SK-N-SH (cell line): ENCODE measurements at regions not wholly inside any gene's neighbourhood (a gene's known extent, or its start where the extent isn't known, plus 50 kb on each side); places are given as distances from the start of the nearest gene placed in this dataset.

ENCODE experiments used
- CTCF ChIA-PET: fragments of 300-600, 350-600 bp; formaldehyde crosslinking; extraction: SDS; loops from one replicate; lab custom pipeline; 2021; lab: Yijun Ruan, JAX
- POLR2A ChIA-PET: fragments of 350-600 bp; sonication (Branson Sonifier 250); formaldehyde crosslinking; extraction: SDS; loops from one replicate; lab custom pipeline; 2020; ENCODE audit warnings: antibody characterized with exemption, inconsistent platforms; lab: Yijun Ruan, JAX
- DNase-seq: peaks from one replicate; pipeline ENCODE4 v3.0.0; 2012
- H2AFZ ChIP-seq: fragments of 200-600 bp; sonication (generic); 2 replicates; pipeline ENCODE4 v1.8.1; 2016; ENCODE audit warnings: antibody characterized with exemption, mild to moderate bottlenecking, low read depth
- H3F3A ChIP-seq: fragments of 200-600 bp; sonication (generic); replicated peaks from 2 replicates; pipeline ENCODE3; 2016; ENCODE audit warnings: antibody characterized with exemption, mild to moderate bottlenecking; ENCODE audit not compliant: insufficient read depth
- H3K27ac ChIP-seq, 2 experiments: fragments of 200-500 bp in 1 of 2; fragments of 200-600 bp in 1 of 2; sonication (Bioruptor generic) in 1 of 2; sonication (generic), shearing (Covaris generic) in 1 of 2; 2 replicates each; pipeline versions ENCODE4 v1.5.1 to v1.6.1; 2014 to 2016; ENCODE audit warnings: low read depth in 2 of 2, inconsistent platforms in 1 of 2, low read length in 1 of 2, mild to moderate bottlenecking in 1 of 2, mixed read lengths in 1 of 2
- H3K27me3 ChIP-seq: fragments of 200-600 bp; sonication (generic), shearing (Covaris generic); 2 replicates; pipeline ENCODE4 v1.6.1; 2016; ENCODE audit warnings: mixed run types; ENCODE audit not compliant: insufficient read depth
- H3K36me3 ChIP-seq, 2 experiments: fragments of 200-500 bp in 1 of 2; fragments of 200-600 bp in 1 of 2; sonication (Bioruptor generic) in 1 of 2; sonication (generic) in 1 of 2; replicated peaks in 1 of 2; 2 replicates each; pipeline versions ENCODE3 to v1.5.1; 2014 to 2016; ENCODE audit warnings: low read length in 1 of 2, mild to moderate bottlenecking in 1 of 2; ENCODE audit not compliant: insufficient read depth in 2 of 2, control insufficient read depth in 1 of 2
- H3K4me1 ChIP-seq, 2 experiments: fragments of 200-500 bp in 1 of 2; fragments of 200-600 bp in 1 of 2; sonication (Bioruptor generic) in 1 of 2; sonication (generic), shearing (Covaris generic) in 1 of 2; 2 replicates each; pipeline versions ENCODE4 v1.5.1 to v1.6.1; 2014 to 2016; ENCODE audit warnings: low read depth in 1 of 2, low read length in 1 of 2, mixed run types in 1 of 2; ENCODE audit not compliant: insufficient read depth in 2 of 2, control insufficient read depth in 1 of 2
- H3K4me2 ChIP-seq: fragments of 200-600 bp; sonication (generic), shearing (Covaris generic); 2 replicates; pipeline ENCODE4 v1.6.1; 2017; ENCODE audit warnings: mixed run types
- H3K4me3 ChIP-seq, 2 experiments: fragments of 200-500 bp in 1 of 2; fragments of 200-600 bp in 1 of 2; sonication (Bioruptor generic) in 1 of 2; sonication (generic), shearing (Covaris generic) in 1 of 2; 2 replicates each; pipeline versions ENCODE4 v1.5.1 to v1.8.1; 2014 to 2016; ENCODE audit warnings: low read depth in 2 of 2, inconsistent platforms in 1 of 2, low read length in 1 of 2, mild to moderate bottlenecking in 1 of 2, mixed read lengths in 1 of 2, moderate library complexity in 1 of 2
- H3K79me2 ChIP-seq: fragments of 200-600 bp; sonication (generic); 2 replicates; pipeline ENCODE4 v1.8.1; 2017; ENCODE audit warnings: mild to moderate bottlenecking; ENCODE audit not compliant: insufficient read depth
- H3K9ac ChIP-seq: fragments of 200-600 bp; sonication (generic); 2 replicates; pipeline ENCODE4 v1.6.1; 2017; ENCODE audit warnings: mixed run types
- H3K9me2 ChIP-seq: fragments of 200-600 bp; sonication (generic); 2 replicates; pipeline ENCODE4 v1.6.1; 2017; ENCODE audit warnings: mixed run types
- H3K9me3 ChIP-seq: fragments of 200-600 bp; sonication (generic); 2 replicates; pipeline ENCODE4 v1.6.1; 2017; ENCODE audit warnings: mixed run types, mild to moderate bottlenecking, moderate library complexity
- H4K20me1 ChIP-seq: fragments of 200-600 bp; sonication (generic); 2 replicates; pipeline ENCODE4 v1.6.1; 2017; ENCODE audit warnings: mild to moderate bottlenecking, mixed run types; ENCODE audit not compliant: insufficient read depth
- ELF1 ChIP-seq: IDR thresholded peaks from 2 replicates; pipeline ENCODE4 v1.4.0; 2012
- EP300 ChIP-seq, 2 experiments: IDR thresholded peaks; 2 replicates each; pipeline versions ENCODE4 v1.4.0 to v1.6.1; 2012; ENCODE audit warnings: borderline replicate concordance in 1 of 2, low read depth in 1 of 2, low read length in 1 of 2
- EZH2phosphoT487 ChIP-seq: fragments of 200-600 bp; sonication (generic); IDR thresholded peaks from 2 replicates; pipeline ENCODE4 v1.6.1; 2017; ENCODE audit warnings: low read depth, mixed run types, mild to moderate bottlenecking, antibody characterized with exemption, moderate library complexity, borderline replicate concordance
- FOXJ3 ChIP-seq: sonication (generic); formaldehyde crosslinking; IDR thresholded peaks from 2 replicates; pipeline ENCODE4 v1.5.1; 2020; ENCODE audit warnings: mild to moderate bottlenecking, missing genetic modification reagents
- GATA2 ChIP-seq: sonication (generic); formaldehyde crosslinking; IDR thresholded peaks from 2 replicates; pipeline ENCODE4 v1.5.0; 2020; ENCODE audit warnings: mild to moderate bottlenecking, missing genetic modification reagents
- NFIC ChIP-seq: IDR thresholded peaks from 2 replicates; pipeline ENCODE4 v1.4.0; 2012; ENCODE audit warnings: borderline replicate concordance
- NRF1 ChIP-seq: IDR thresholded peaks from 2 replicates; pipeline ENCODE4 v1.6.1; 2012; ENCODE audit warnings: low read depth, mild to moderate bottlenecking, low read length
- SMC3 ChIP-seq: IDR thresholded peaks from 2 replicates; pipeline ENCODE4 v1.6.1; 2012; ENCODE audit warnings: low read depth, low read length, improper control_type of control experiment
- WGBS: methylation state at CpG from one replicate; pipeline ENCODE4 v1.1.6; 2017; ENCODE audit warnings: low lambda C conversion rate; 5-methylcytosine and 5-hydroxymethylcytosine counted together
- TF ChIP-seq, protein P1 (sequence below): fragments of 150-350 bp; IDR thresholded peaks from 2 replicates; pipeline ENCODE4 v1.6.1; 2017; ENCODE audit warnings: antibody characterized with exemption, low read length, low read depth, borderline replicate concordance
- TF ChIP-seq, protein P2 (sequence below): IDR thresholded peaks from 2 replicates; pipeline ENCODE4 v1.6.1; 2012; ENCODE audit warnings: mild to moderate bottlenecking, low read depth, low read length, moderate library complexity
- TF ChIP-seq, protein P3 (sequence below): IDR thresholded peaks from 2 replicates; pipeline ENCODE4 v1.4.0; 2012; ENCODE audit warnings: low read depth, borderline replicate concordance
- TF ChIP-seq, protein P4 (sequence below): IDR thresholded peaks from 2 replicates; pipeline ENCODE4 v1.4.0; 2012; ENCODE audit warnings: low read depth

DNA sequence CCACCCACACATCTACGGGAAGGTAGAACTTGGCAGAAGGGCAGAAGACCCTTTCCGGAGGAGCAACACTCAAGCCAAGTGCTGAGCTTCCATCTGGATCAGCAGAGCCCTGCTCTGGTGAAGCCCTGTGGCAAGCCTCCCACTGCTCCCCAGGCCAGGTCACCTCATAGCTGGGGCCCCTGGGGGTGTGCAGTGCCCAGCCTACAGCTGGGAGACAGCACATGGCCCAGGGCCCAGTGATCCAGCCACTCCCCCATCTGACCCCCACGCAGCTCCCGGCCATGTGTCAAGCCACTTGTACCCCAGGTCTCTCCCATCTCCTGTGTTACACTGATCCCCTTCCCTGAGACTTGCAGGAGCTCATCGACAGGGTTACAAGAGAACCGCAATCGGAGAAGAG lies 95.7 kb downstream of the RBFOX3 start:
- Histone ChIP-seq H3K27me3 (no peaks in the 10 kb centered on the region), H3K4me2 (no peak overlapping the region), H3K36me3 (no peaks in the 10 kb centered on the region), H3K79me2 (no peaks in the 10 kb centered on the region), H2AFZ (no peak overlapping the region), H3K9me3 (no peaks in the 10 kb centered on the region), H3K9me2 (no peaks in the 10 kb centered on the region), H3K4me3 (no peak overlapping the region), H3F3A (no peaks in the 10 kb centered on the region), H3K9ac (no peak overlapping the region), H4K20me1 (no peaks in the 10 kb centered on the region), H3K27ac (no peak overlapping the region), H3K4me1 (peaks cover 0 to 40% of the 10 kb centered on the region in 2 experiments; a peak in 1 of 4 replicates)
- TF ChIP-seq, protein P1, sequence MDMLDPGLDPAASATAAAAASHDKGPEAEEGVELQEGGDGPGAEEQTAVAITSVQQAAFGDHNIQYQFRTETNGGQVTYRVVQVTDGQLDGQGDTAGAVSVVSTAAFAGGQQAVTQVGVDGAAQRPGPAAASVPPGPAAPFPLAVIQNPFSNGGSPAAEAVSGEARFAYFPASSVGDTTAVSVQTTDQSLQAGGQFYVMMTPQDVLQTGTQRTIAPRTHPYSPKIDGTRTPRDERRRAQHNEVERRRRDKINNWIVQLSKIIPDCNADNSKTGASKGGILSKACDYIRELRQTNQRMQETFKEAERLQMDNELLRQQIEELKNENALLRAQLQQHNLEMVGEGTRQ: no peak
- no peak for TF ChIP-seq SMC3
- TF ChIP-seq, protein P2, sequence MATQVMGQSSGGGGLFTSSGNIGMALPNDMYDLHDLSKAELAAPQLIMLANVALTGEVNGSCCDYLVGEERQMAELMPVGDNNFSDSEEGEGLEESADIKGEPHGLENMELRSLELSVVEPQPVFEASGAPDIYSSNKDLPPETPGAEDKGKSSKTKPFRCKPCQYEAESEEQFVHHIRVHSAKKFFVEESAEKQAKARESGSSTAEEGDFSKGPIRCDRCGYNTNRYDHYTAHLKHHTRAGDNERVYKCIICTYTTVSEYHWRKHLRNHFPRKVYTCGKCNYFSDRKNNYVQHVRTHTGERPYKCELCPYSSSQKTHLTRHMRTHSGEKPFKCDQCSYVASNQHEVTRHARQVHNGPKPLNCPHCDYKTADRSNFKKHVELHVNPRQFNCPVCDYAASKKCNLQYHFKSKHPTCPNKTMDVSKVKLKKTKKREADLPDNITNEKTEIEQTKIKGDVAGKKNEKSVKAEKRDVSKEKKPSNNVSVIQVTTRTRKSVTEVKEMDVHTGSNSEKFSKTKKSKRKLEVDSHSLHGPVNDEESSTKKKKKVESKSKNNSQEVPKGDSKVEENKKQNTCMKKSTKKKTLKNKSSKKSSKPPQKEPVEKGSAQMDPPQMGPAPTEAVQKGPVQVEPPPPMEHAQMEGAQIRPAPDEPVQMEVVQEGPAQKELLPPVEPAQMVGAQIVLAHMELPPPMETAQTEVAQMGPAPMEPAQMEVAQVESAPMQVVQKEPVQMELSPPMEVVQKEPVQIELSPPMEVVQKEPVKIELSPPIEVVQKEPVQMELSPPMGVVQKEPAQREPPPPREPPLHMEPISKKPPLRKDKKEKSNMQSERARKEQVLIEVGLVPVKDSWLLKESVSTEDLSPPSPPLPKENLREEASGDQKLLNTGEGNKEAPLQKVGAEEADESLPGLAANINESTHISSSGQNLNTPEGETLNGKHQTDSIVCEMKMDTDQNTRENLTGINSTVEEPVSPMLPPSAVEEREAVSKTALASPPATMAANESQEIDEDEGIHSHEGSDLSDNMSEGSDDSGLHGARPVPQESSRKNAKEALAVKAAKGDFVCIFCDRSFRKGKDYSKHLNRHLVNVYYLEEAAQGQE: no peak
- TF ChIP-seq ELF1: no peak
- TF ChIP-seq, protein P3, sequence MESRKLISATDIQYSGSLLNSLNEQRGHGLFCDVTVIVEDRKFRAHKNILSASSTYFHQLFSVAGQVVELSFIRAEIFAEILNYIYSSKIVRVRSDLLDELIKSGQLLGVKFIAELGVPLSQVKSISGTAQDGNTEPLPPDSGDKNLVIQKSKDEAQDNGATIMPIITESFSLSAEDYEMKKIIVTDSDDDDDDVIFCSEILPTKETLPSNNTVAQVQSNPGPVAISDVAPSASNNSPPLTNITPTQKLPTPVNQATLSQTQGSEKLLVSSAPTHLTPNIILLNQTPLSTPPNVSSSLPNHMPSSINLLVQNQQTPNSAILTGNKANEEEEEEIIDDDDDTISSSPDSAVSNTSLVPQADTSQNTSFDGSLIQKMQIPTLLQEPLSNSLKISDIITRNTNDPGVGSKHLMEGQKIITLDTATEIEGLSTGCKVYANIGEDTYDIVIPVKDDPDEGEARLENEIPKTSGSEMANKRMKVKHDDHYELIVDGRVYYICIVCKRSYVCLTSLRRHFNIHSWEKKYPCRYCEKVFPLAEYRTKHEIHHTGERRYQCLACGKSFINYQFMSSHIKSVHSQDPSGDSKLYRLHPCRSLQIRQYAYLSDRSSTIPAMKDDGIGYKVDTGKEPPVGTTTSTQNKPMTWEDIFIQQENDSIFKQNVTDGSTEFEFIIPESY: no peak
- no peak for TF ChIP-seq FOXJ3
- TF ChIP-seq EP300 (IDR thresholded peaks at IDR 0.05; ENCODE audit: borderline replicate concordance in 1 of 2, low read depth in 1 of 2, low read length in 1 of 2): no peak
- no peak for TF ChIP-seq NRF1
- TF ChIP-seq, protein P4, sequence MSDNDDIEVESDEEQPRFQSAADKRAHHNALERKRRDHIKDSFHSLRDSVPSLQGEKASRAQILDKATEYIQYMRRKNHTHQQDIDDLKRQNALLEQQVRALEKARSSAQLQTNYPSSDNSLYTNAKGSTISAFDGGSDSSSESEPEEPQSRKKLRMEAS: no peak
- TF ChIP-seq NFIC: no peak
- TF ChIP-seq EZH2phosphoT487: no peak
- no peak for TF ChIP-seq GATA2 (CRISPR knock-in tag)
- no peak for DNase-seq
- ChIA-PET POLR2A (no interaction called here), CTCF (interaction anchor here (0.6 to 2.4 kb wide), 7 partner anchors 11 to 469 kb away, joined by 3 to 8 read pairs (median 3); no protein-coding TSS in a partner anchor)
- WGBS: 85% methylated on average over 6 of the region's 7 CpGs
